GM18868 (cell line): ENCODE measurements at regions not wholly inside any gene's neighbourhood (a gene's known extent, or its start where the extent isn't known, plus 50 kb on each side); places are given as distances from the start of the nearest gene placed in this dataset.

Source experiments
- ATAC-seq: cut with Tn5 transposase; IDR thresholded peaks from one replicate; pipeline ENCODE4 v1.9.1; 2021; ENCODE audit warnings: mild to moderate bottlenecking, moderate library complexity; ENCODE audit not compliant: unreplicated experiment

- ATAC-seq, result peak; percentile 71
Measured at GRCh38 chr4:146998157-146998556, 52.5 kb upstream of the TTC29 start.

GRCh38 chr4:147003956-147004809, 58.5 kb upstream of the TTC29 start:
- ATAC-seq, result no peak

- ATAC-seq, result no peak
Measured at GRCh38 chr4:147006229-147006628, 60.6 kb upstream of the TTC29 start.

- ATAC-seq, result no peak
Measured at GRCh38 chr4:147009875-147010274, 64.2 kb upstream of the TTC29 start.

- no peak for ATAC-seq
Measured at GRCh38 chr4:147011411-147011810, 65.7 kb upstream of the TTC29 start.

- no peak for ATAC-seq
Measured at GRCh38 chr4:147012059-147012707, 66.5 kb upstream of the TTC29 start.

- no peak for ATAC-seq
Measured at GRCh38 chr4:147014946-147015345, 69.3 kb upstream of the TTC29 start.

- no peak for ATAC-seq
Measured at GRCh38 chr4:147015491-147015890, 69.8 kb upstream of the TTC29 start.

GRCh38 chr4:147017081-147017480, 71.4 kb upstream of the TTC29 start:
- no peak for ATAC-seq

- peak; percentile 93 for ATAC-seq
Measured at GRCh38 chr4:147019091-147019490, 73.4 kb upstream of the TTC29 start.

GRCh38 chr4:147020456-147020855, 74.8 kb upstream of the TTC29 start:
- no peak for ATAC-seq

- ATAC-seq, result no peak
Measured at GRCh38 chr4:147025042-147025441, 79.4 kb upstream of the TTC29 start.

GRCh38 chr4:147029296-147029695, 83.6 kb upstream of the TTC29 start:
- ATAC-seq, result no peak

- ATAC-seq, result no peak
Measured at GRCh38 chr4:147034372-147034771, 88.7 kb upstream of the TTC29 start.

- ATAC-seq, result no peak
Measured at GRCh38 chr4:147037069-147037468, 91.4 kb upstream of the TTC29 start.

GRCh38 chr4:147039976-147040575, 94.4 kb upstream of the TTC29 start:
- ATAC-seq, result no peak

- ATAC-seq, result no peak
Measured at GRCh38 chr4:147040874-147041273, 95.2 kb upstream of the TTC29 start.

GRCh38 chr4:147041376-147041775, 95.7 kb upstream of the TTC29 start:
- ATAC-seq, result no peak

- ATAC-seq, result no peak
Measured at GRCh38 chr4:147042046-147042445, 96.4 kb upstream of the TTC29 start.

GRCh38 chr4:147044241-147044640, 98.6 kb upstream of the TTC29 start:
- ATAC-seq, result no peak

- ATAC-seq, result no peak
Measured at GRCh38 chr4:147049946-147050345, 104.3 kb upstream of the TTC29 start.

- ATAC-seq, result no peak
Measured at GRCh38 chr4:147050356-147050765, 104.7 kb upstream of the TTC29 start.
